C4-2B (cell line): ENCODE measurements at regions not wholly inside any gene's neighbourhood (a gene's known extent, or its start where the extent isn't known, plus 50 kb on each side); places are given as distances from the start of the nearest gene placed in this dataset.
"Not testable (repeated sequence)": the region's sequence is repeated elsewhere in the genome, so short reads cannot be mapped to it uniquely, and the experiment has no call there.

Source experiments
- H3K27ac ChIP-seq: fragments of 450-650 bp; 2 replicates; pipeline ENCODE4 v1.5.1; 2017
- CTCF ChIP-seq: fragments of 450-650 bp; conservative IDR thresholded peaks from 2 replicates; pipeline ENCODE4 v1.5.1; 2017; ENCODE audit warnings: mild to moderate bottlenecking
- ZFX ChIP-seq: fragments of 450-650 bp; IDR thresholded peaks from 2 replicates; pipeline ENCODE4 v1.6.1; 2017

GRCh38 chr14:62505045-62505444 lies 540.2 kb downstream of the KCNH5 start:
- H3K27ac ChIP-seq, result no peak overlapping the region
- no peak for TF ChIP-seq ZFX
- no peak for TF ChIP-seq CTCF

- not testable (repeated sequence) for H3K27ac ChIP-seq
Observed at GRCh38 chr14:62521309-62521708, 523.9 kb downstream of the KCNH5 start.

- TF ChIP-seq CTCF, result no peak
- TF ChIP-seq ZFX, result no peak
- no peak overlapping the region for H3K27ac ChIP-seq
Observed at GRCh38 chr14:62528296-62528695, 517.0 kb downstream of the KCNH5 start.

GRCh38 chr14:62532181-62532580 lies 513.1 kb downstream of the KCNH5 start:
- H3K27ac ChIP-seq, result no peak overlapping the region
- TF ChIP-seq ZFX (no peak), CTCF (no peak)

GRCh38 chr14:62546862-62547474 lies 498.3 kb downstream of the KCNH5 start:
- TF ChIP-seq ZFX (no peak), CTCF (no peak)
- no peak overlapping the region for H3K27ac ChIP-seq

- no peak overlapping the region for H3K27ac ChIP-seq
- TF ChIP-seq CTCF (no peak), ZFX (no peak)
Observed at GRCh38 chr14:62557416-62557815, 487.8 kb downstream of the KCNH5 start.

- no peak overlapping the region for H3K27ac ChIP-seq
- no peak for TF ChIP-seq CTCF
- TF ChIP-seq ZFX, result no peak
Observed at GRCh38 chr14:62558451-62558850, 486.8 kb downstream of the KCNH5 start.

GRCh38 chr14:62585247-62585646 lies 460.0 kb downstream of the KCNH5 start:
- H3K27ac ChIP-seq, result no peak overlapping the region
- TF ChIP-seq CTCF, result no peak
- no peak for TF ChIP-seq ZFX
